PC-9 (cell line): ENCODE measurements at regions not wholly inside any gene's neighbourhood (a gene's known extent, or its start where the extent isn't known, plus 50 kb on each side); places are given as distances from the start of the nearest gene placed in this dataset.

Source experiments
- BruUV-seq: library from RNA; stranded (reverse); fragments of 400-500 nt; replicated peaks from 2 replicates; lab custom pipeline; 2021; lab: Mats Ljungman, UMichigan
- CTCF ChIA-PET: fragments of 300-600 bp; sonication (Branson Sonifier 250); formaldehyde crosslinking; loops from one replicate; lab custom pipeline; 2022; ENCODE audit warnings: antibody characterized with exemption; lab: Charles Lee
- POLR2A ChIA-PET: fragments of 300-600 bp; sonication (Branson Sonifier 250); formaldehyde crosslinking; loops from one replicate; lab custom pipeline; 2022; ENCODE audit warnings: antibody characterized with exemption; ENCODE audit not compliant: unreplicated experiment; lab: Charles Lee
- DNase-seq, 2 experiments: peaks; one replicate each; pipeline versions ENCODE4 v3.0.0 to v3.0.0-alpha.2; 2015 to 2022; ENCODE audit warnings: mixed read lengths in 1 of 2
- H2AFZ ChIP-seq: fragments of 200-600 bp; sonication (generic); 2 replicates; pipeline ENCODE4 v1.8.1; 2017; ENCODE audit warnings: antibody characterized with exemption
- H3F3A ChIP-seq: fragments of 200-600 bp; sonication (generic); 2 replicates; pipeline ENCODE4 v1.8.1; 2017; ENCODE audit warnings: antibody characterized with exemption, mild to moderate bottlenecking, low read depth; ENCODE audit not compliant: insufficient read depth
- H3K27ac ChIP-seq: fragments of 200-600 bp; sonication (generic); 2 replicates; pipeline ENCODE4 v1.6.1; 2016; ENCODE audit warnings: mixed run types
- H3K27me3 ChIP-seq: fragments of 200-600 bp; sonication (generic); 2 replicates; pipeline ENCODE4 v1.6.1; 2016; ENCODE audit warnings: low read depth, mixed run types; ENCODE audit not compliant: insufficient read depth
- H3K36me3 ChIP-seq: fragments of 200-600 bp; sonication (generic); 2 replicates; pipeline ENCODE4 v1.6.1; 2016; ENCODE audit warnings: low read depth, mixed run types
- H3K4me1 ChIP-seq: fragments of 200-600 bp; sonication (generic); replicated peaks from 2 replicates; pipeline ENCODE4 v1.6.1; 2016; ENCODE audit warnings: mixed run types; ENCODE audit not compliant: insufficient read depth
- H3K4me2 ChIP-seq: fragments of 200-600 bp; sonication (generic); 2 replicates; pipeline ENCODE4 v1.6.1; 2017; ENCODE audit warnings: mixed run types
- H3K4me3 ChIP-seq: fragments of 200-600 bp; sonication (generic); 2 replicates; pipeline ENCODE4 v1.6.1; 2016; ENCODE audit warnings: mixed run types
- H3K79me2 ChIP-seq: fragments of 200-600 bp; sonication (generic); 2 replicates; pipeline ENCODE4 v1.6.1; 2017; ENCODE audit warnings: low read depth, mixed run types
- H3K9me2 ChIP-seq: fragments of 200-600 bp; sonication (generic); 2 replicates; pipeline ENCODE4 v1.8.1; 2017; ENCODE audit warnings: mild to moderate bottlenecking; ENCODE audit not compliant: insufficient read depth
- H3K9me3 ChIP-seq: fragments of 200-600 bp; sonication (generic); 2 replicates; pipeline ENCODE4 v1.8.1; 2016; ENCODE audit warnings: low read depth; ENCODE audit not compliant: insufficient read depth
- H4K20me1 ChIP-seq: fragments of 200-600 bp; sonication (generic); 2 replicates; pipeline ENCODE4 v1.8.1; 2017; ENCODE audit not compliant: insufficient read depth
- CTCF ChIP-seq: fragments of 200-600 bp; sonication (generic); conservative IDR thresholded peaks from 2 replicates; pipeline ENCODE4 v1.6.1; 2017; ENCODE audit warnings: mixed run types, antibody characterized with exemption, mild to moderate bottlenecking, moderate library complexity
- EZH2 ChIP-seq: fragments of 200-600 bp; sonication (generic); IDR thresholded peaks from 2 replicates; pipeline ENCODE4 v1.8.0; 2017; ENCODE audit warnings: antibody characterized with exemption, low read depth
- intact Hi-C: fragments of 100-400 bp; cut with micrococcal nuclease; formaldehyde crosslinking; loops from one replicate; pipeline ENCODE4 v1.10.0; 2022; ENCODE audit not compliant: unreplicated experiment

- intact Hi-C loops: no loop called here
- Histone ChIP-seq H3F3A (no peaks in the 10 kb centered on the region), H3K4me1 (no peaks in the 10 kb centered on the region), H3K27me3 (no peaks in the 10 kb centered on the region), H4K20me1 (no peaks in the 10 kb centered on the region), H3K4me2 (no peak overlapping the region), H3K4me3 (no peak overlapping the region), H3K79me2 (no peaks in the 10 kb centered on the region), H3K36me3 (no peaks in the 10 kb centered on the region), H2AFZ (no peak overlapping the region), H3K9me3 (no peaks in the 10 kb centered on the region), H3K9me2 (peaks cover 4% of the 10 kb centered on the region; the same call in 1 of the 2 replicates), H3K27ac (no peak overlapping the region)
- POLR2A ChIA-PET: no interaction called here
- CTCF ChIA-PET: no interaction called here
- TF ChIP-seq CTCF: no peak
- no peak for TF ChIP-seq EZH2
- no TSS peak for BruUV-seq
- DNase-seq: no peak
Observed at GRCh38 chr10:65365878-65366277, 1560.0 kb upstream of the LRRTM3 start.

- Histone ChIP-seq H3K4me2 (no peak overlapping the region), H3K27ac (no peak overlapping the region), H3K36me3 (no peaks in the 10 kb centered on the region), H2AFZ (no peak overlapping the region), H3K4me1 (no peaks in the 10 kb centered on the region), H3K9me2 (no peaks in the 10 kb centered on the region), H3F3A (no peaks in the 10 kb centered on the region), H3K79me2 (no peaks in the 10 kb centered on the region), H3K9me3 (no peaks in the 10 kb centered on the region), H3K4me3 (no peak overlapping the region), H3K27me3 (no peaks in the 10 kb centered on the region), H4K20me1 (no peaks in the 10 kb centered on the region)
- CTCF ChIA-PET: no interaction called here
- POLR2A ChIA-PET: no interaction called here
- TF ChIP-seq CTCF (no peak), EZH2 (no peak)
- no peak for DNase-seq
- BruUV-seq: no TSS peak
- intact Hi-C loops: no loop called here
Observed at GRCh38 chr10:65367706-65368105, 1558.1 kb upstream of the LRRTM3 start.

- intact Hi-C loops: no loop called here
- Histone ChIP-seq H3K4me3 (no peak overlapping the region), H3K4me1 (no peaks in the 10 kb centered on the region), H3K79me2 (no peaks in the 10 kb centered on the region), H3K9me2 (no peaks in the 10 kb centered on the region), H3K36me3 (no peaks in the 10 kb centered on the region), H3K4me2 (no peak overlapping the region), H3F3A (no peaks in the 10 kb centered on the region), H3K9me3 (peaks cover 4% of the 10 kb centered on the region; the same call in 1 of the 2 replicates), H3K27me3 (no peaks in the 10 kb centered on the region), H4K20me1 (no peaks in the 10 kb centered on the region), H3K27ac (no peak overlapping the region), H2AFZ (peak overlapping the region; percentile 53)
- no TSS peak for BruUV-seq
- POLR2A ChIA-PET: no interaction called here
- CTCF ChIA-PET: no interaction called here
- TF ChIP-seq CTCF (no peak), EZH2 (no peak)
- DNase-seq: no peak
Observed at GRCh38 chr10:65375528-65375927, 1550.3 kb upstream of the LRRTM3 start.
